Keratinocyte (primary cell): ENCODE measurements at regions not wholly inside any gene's neighbourhood (a gene's known extent, or its start where the extent isn't known, plus 50 kb on each side); places are given as distances from the start of the nearest gene placed in this dataset.

Experiments used
- DNase-seq: peaks from one replicate; pipeline ENCODE4 v3.0.0-alpha.2; 2011; ENCODE audit warnings: low read depth, missing footprints, low spot score
- FAIRE-seq: peaks from 2 replicates; lab custom pipeline; 2011; peaks lifted over from hg19 to GRCh38; lab: Jason Lieb, UNC
- H2AFZ ChIP-seq: 2 replicates; pipeline ENCODE4 v1.6.0; 2012; ENCODE audit warnings: low read length, control low read depth, inconsistent platforms; ENCODE audit not compliant: control insufficient read depth
- H3K27ac ChIP-seq: 2 replicates; pipeline ENCODE4 v1.5.1; 2011; ENCODE audit warnings: low read length; ENCODE audit not compliant: control insufficient read depth, insufficient read depth
- H3K27me3 ChIP-seq: 3 replicates; pipeline ENCODE4 v1.6.0; 2011; ENCODE audit warnings: low read length; ENCODE audit not compliant: control insufficient read depth, insufficient read depth; ENCODE audit errors: extremely low read depth
- H3K36me3 ChIP-seq, 2 experiments: 2 replicates in 1 of 2; 3 replicates in 1 of 2; pipeline ENCODE4 v1.5.1; 2011; ENCODE audit warnings: low read length in 2 of 2, mild to moderate bottlenecking in 1 of 2; ENCODE audit not compliant: control insufficient read depth in 2 of 2, insufficient read depth in 2 of 2; ENCODE audit errors: extremely low read depth in 1 of 2
- H3K4me1 ChIP-seq: 3 replicates; pipeline ENCODE4 v1.5.1; 2011; ENCODE audit warnings: low read length; ENCODE audit not compliant: control insufficient read depth, insufficient read depth; ENCODE audit errors: extremely low read depth
- H3K4me2 ChIP-seq: 3 replicates; pipeline ENCODE4 v1.6.0; 2011; ENCODE audit warnings: low read depth, low read length; ENCODE audit not compliant: control insufficient read depth, insufficient read depth; ENCODE audit errors: extremely low read depth
- H3K4me3 ChIP-seq, 3 experiments: fragments of 200-600 bp in 1 of 3; sonication (generic) in 1 of 3; 2 replicates in 2 of 3; 3 replicates in 1 of 3; pipeline ENCODE4 v1.5.1; 2011 to 2016; ENCODE audit warnings: low read length in 3 of 3, mild to moderate bottlenecking in 3 of 3, control low read depth in 2 of 3, inconsistent platforms in 1 of 3, low read depth in 1 of 3, mixed read lengths in 1 of 3, mixed run types in 1 of 3, moderate library complexity in 1 of 3; ENCODE audit not compliant: control insufficient read depth in 2 of 3, insufficient read depth in 2 of 3; ENCODE audit errors: extremely low read depth in 1 of 3
- H3K79me2 ChIP-seq: 2 replicates; pipeline ENCODE4 v1.6.0; 2012; ENCODE audit warnings: low read length; ENCODE audit not compliant: control insufficient read depth, insufficient read depth
- H3K9ac ChIP-seq: 3 replicates; pipeline ENCODE4 v1.6.0; 2011; ENCODE audit warnings: low read length; ENCODE audit not compliant: control insufficient read depth, insufficient read depth; ENCODE audit errors: extremely low read depth
- H3K9me1 ChIP-seq: 3 replicates; pipeline ENCODE4 v1.6.0; 2011; ENCODE audit warnings: low read length; ENCODE audit not compliant: control insufficient read depth, insufficient read depth; ENCODE audit errors: extremely low read depth
- H3K9me3 ChIP-seq: 2 replicates; pipeline ENCODE4 v1.5.1; 2012; ENCODE audit warnings: low read depth, low read length; ENCODE audit not compliant: control insufficient read depth
- H4K20me1 ChIP-seq: 3 replicates; pipeline ENCODE4 v1.6.0; 2011; ENCODE audit warnings: low read length; ENCODE audit not compliant: control insufficient read depth, insufficient read depth; ENCODE audit errors: extremely low read depth
- CTCF ChIP-seq, 3 experiments: IDR thresholded peaks in 1 of 3; conservative IDR thresholded peaks in 1 of 3; optimal IDR thresholded peaks in 1 of 3; 2 replicates in 2 of 3; 3 replicates in 1 of 3; pipeline versions ENCODE3 to v1.5.1; 2011; ENCODE audit warnings: low read length in 3 of 3, mild to moderate bottlenecking in 3 of 3, moderate library complexity in 2 of 3, control low read depth in 1 of 3, inconsistent platforms in 1 of 3; ENCODE audit not compliant: insufficient read depth in 2 of 3; ENCODE audit errors: extremely low read depth in 1 of 3
- EZH2 ChIP-seq: IDR thresholded peaks from one replicate; pipeline ENCODE4 v1.6.1; 2012; ENCODE audit warnings: inconsistent platforms, mild to moderate bottlenecking, low read length, moderate library complexity
- dilution Hi-C: fragments of 300-500 bp; cut with MboI; formaldehyde crosslinking; loops from one replicate; pipeline ENCODE4 v1.7.0; 2020; ENCODE audit warnings: low sequenced_read_pairs; ENCODE audit not compliant: extremely low pct_ligation_motif_present

GRCh38 chr11:134464196-134464595 is 52.2 kb upstream of the B3GAT1 start:
- Histone ChIP-seq H3K27ac (no peak overlapping the region), H4K20me1 (no peaks in the 10 kb centered on the region), H3K4me1 (no peaks in the 10 kb centered on the region), H3K9me1 (no peaks in the 10 kb centered on the region), H2AFZ (no peak overlapping the region), H3K36me3 (no peaks in the 10 kb centered on the region), H3K4me2 (no peak overlapping the region), H3K79me2 (no peaks in the 10 kb centered on the region), H3K4me3 (no peak overlapping the region), H3K9me3 (no peaks in the 10 kb centered on the region), H3K27me3 (no peaks in the 10 kb centered on the region), H3K9ac (no peak overlapping the region)
- dilution Hi-C loops = no loop called here
- TF ChIP-seq CTCF (optimal IDR thresholded peaks at IDR 0.05 in 1 of 3, IDR thresholded peaks at IDR 0.05 in 1 of 3, conservative IDR thresholded peaks at IDR 0.05 in 1 of 3; ENCODE audit: extremely low read depth in 1 of 3, insufficient read depth in 2 of 3, low read length in 3 of 3) (no peak), EZH2 (no peak)
- FAIRE-seq = no peak
- no peak for DNase-seq

DNA sequence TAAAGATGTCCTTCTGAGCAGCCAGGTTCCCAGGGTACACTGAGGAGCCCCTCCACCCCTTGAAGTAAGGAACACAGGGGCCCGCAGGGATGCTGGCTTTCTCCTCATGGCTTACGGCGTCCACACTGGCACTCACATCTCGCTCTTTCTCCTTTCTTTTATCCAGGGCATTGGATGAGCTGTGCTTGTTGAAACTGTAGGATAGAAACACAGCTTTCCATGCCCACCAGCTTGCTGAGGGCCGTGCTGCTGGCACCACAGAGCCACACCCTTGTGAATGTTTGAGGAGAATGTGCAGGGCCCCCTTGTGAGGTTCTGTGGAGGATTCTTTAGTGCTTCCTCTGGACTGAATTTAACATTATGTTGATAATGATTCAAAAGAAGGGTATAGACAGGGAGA is 51.7 kb upstream of the B3GAT1 start:
- Histone ChIP-seq H3K27me3 (no peaks in the 10 kb centered on the region), H3K36me3 (no peaks in the 10 kb centered on the region), H3K4me1 (no peaks in the 10 kb centered on the region), H3K9me1 (no peaks in the 10 kb centered on the region), H4K20me1 (no peaks in the 10 kb centered on the region), H3K27ac (no peak overlapping the region), H2AFZ (no peak overlapping the region), H3K9ac (no peak overlapping the region), H3K79me2 (no peaks in the 10 kb centered on the region), H3K4me3 (no peak overlapping the region), H3K9me3 (no peaks in the 10 kb centered on the region), H3K4me2 (no peak overlapping the region)
- FAIRE-seq = no peak
- no peak for DNase-seq
- TF ChIP-seq CTCF (optimal IDR thresholded peaks at IDR 0.05 in 1 of 3, IDR thresholded peaks at IDR 0.05 in 1 of 3, conservative IDR thresholded peaks at IDR 0.05 in 1 of 3; ENCODE audit: extremely low read depth in 1 of 3, insufficient read depth in 2 of 3, low read length in 3 of 3) = no peak
- TF ChIP-seq EZH2 = no peak
- dilution Hi-C loops = no loop called here
